ENCODE measurements at regions not wholly inside any gene's neighbourhood (a gene's known extent, or its start where the extent isn't known, plus 50 kb on each side); places are given as distances from the start of the nearest gene placed in this dataset.

DNA sequence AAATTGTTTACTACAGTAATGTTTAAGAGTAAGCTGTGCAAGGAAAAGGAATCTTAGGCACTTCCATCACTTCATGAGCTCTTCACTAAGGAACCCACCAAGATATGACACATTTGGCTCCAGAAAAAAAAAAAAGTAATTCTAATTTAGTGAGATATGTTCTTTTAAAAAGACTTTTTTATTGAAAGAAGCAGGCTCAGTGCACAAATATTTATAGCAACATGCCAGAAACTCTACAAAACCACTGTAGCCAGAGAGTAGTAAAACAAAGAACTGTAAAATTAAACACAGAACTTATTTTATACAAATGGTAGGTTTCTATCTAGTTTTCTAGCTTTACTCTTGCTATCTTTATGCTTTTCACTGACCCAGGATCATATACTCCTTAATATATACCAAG, 434.6 kb upstream of the ADGRL2 start:
- Histone ChIP-seq H3K4me3 (replicated peaks; ENCODE audit: low read depth, low read length) (no peak overlapping the region), H3K36me3 (ENCODE audit: control insufficient read depth, insufficient read depth, low read length) (no peaks in the 10 kb centered on the region), H3K27me3 (replicated peaks; ENCODE audit: control insufficient read depth, insufficient read depth, low read length) (no peaks in the 10 kb centered on the region)
- TF ChIP-seq, protein P1, sequence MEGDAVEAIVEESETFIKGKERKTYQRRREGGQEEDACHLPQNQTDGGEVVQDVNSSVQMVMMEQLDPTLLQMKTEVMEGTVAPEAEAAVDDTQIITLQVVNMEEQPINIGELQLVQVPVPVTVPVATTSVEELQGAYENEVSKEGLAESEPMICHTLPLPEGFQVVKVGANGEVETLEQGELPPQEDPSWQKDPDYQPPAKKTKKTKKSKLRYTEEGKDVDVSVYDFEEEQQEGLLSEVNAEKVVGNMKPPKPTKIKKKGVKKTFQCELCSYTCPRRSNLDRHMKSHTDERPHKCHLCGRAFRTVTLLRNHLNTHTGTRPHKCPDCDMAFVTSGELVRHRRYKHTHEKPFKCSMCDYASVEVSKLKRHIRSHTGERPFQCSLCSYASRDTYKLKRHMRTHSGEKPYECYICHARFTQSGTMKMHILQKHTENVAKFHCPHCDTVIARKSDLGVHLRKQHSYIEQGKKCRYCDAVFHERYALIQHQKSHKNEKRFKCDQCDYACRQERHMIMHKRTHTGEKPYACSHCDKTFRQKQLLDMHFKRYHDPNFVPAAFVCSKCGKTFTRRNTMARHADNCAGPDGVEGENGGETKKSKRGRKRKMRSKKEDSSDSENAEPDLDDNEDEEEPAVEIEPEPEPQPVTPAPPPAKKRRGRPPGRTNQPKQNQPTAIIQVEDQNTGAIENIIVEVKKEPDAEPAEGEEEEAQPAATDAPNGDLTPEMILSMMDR (IDR thresholded peaks at IDR 0.05; ENCODE audit: insufficient read depth, low read length, poor library complexity, severe bottlenecking) = no peak
- no peak for DNase-seq (ENCODE audit: extremely low read depth, insufficient read length)

DNA sequence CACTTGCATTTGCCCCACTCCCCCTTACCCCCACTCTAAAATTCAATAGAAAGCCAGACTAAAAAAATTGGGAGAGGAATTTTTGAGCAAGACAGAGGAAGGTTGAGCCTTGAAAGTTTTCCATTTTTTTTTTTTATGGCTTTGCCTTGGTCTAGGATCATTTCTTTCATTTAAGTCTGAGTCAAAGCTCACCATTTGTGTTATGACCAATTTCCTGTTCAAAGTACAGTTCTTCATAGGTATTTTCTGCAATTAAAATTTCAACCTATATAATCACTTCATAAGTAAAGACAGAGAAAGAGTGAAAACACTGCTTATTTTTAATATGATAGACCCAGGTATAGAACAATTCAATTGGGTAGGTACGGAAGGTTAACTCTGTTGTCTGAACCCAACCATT, 436.6 kb upstream of the ADGRL2 start:
- no peak for DNase-seq (ENCODE audit: extremely low read depth, insufficient read length)
- no peak overlapping the region for H3K4me3 ChIP-seq (replicated peaks; ENCODE audit: low read depth, low read length)
- H3K36me3 ChIP-seq (ENCODE audit: control insufficient read depth, insufficient read depth, low read length) = no peaks in the 10 kb centered on the region
- no peaks in the 10 kb centered on the region for H3K27me3 ChIP-seq (replicated peaks; ENCODE audit: control insufficient read depth, insufficient read depth, low read length)
- TF ChIP-seq, protein P1 (IDR thresholded peaks at IDR 0.05; ENCODE audit: insufficient read depth, low read length, poor library complexity, severe bottlenecking) = no peak

DNA sequence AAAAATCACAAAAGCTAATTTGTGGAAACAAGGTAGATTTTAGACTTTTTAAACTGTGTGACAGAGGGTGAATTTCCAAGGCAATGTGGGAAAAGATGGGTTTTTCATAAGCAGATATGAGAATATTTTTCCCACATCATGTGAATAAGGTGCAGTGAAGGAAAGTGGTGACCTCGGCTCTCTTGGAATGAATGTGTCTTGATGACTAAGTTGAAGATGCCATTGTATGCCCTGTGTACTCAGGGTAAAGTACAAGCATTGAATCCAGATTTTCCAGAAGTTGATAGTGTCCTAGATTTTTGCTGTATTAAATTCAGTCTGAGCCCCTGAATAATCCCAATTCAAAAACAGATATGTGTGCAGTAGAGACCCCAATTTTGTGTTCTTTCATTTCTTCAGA, 442.6 kb upstream of the ADGRL2 start:
- DNase-seq (ENCODE audit: extremely low read depth, insufficient read length) = no peak
- Histone ChIP-seq H3K27me3 (replicated peaks; ENCODE audit: control insufficient read depth, insufficient read depth, low read length) (no peaks in the 10 kb centered on the region), H3K36me3 (ENCODE audit: control insufficient read depth, insufficient read depth, low read length) (no peaks in the 10 kb centered on the region), H3K4me3 (replicated peaks; ENCODE audit: low read depth, low read length) (no peak overlapping the region)
- TF ChIP-seq, protein P1 (IDR thresholded peaks at IDR 0.05; ENCODE audit: insufficient read depth, low read length, poor library complexity, severe bottlenecking) = no peak

- TF ChIP-seq, protein P1 (IDR thresholded peaks at IDR 0.05; ENCODE audit: insufficient read depth, low read length, poor library complexity, severe bottlenecking) = no peak
- no peak for DNase-seq (ENCODE audit: extremely low read depth, insufficient read length)
- Histone ChIP-seq H3K36me3 (ENCODE audit: control insufficient read depth, insufficient read depth, low read length) (no peaks in the 10 kb centered on the region), H3K4me3 (replicated peaks; ENCODE audit: low read depth, low read length) (no peak overlapping the region), H3K27me3 (replicated peaks; ENCODE audit: control insufficient read depth, insufficient read depth, low read length) (no peaks in the 10 kb centered on the region)
Observed at GRCh38 chr1:81351864-81352263, 448.9 kb upstream of the ADGRL2 start.

GRCh38 chr1:81349194-81349965, 451.4 kb upstream of the ADGRL2 start:
- Histone ChIP-seq H3K4me3 (replicated peaks; ENCODE audit: low read depth, low read length) (no peak overlapping the region), H3K27me3 (replicated peaks; ENCODE audit: control insufficient read depth, insufficient read depth, low read length) (no peaks in the 10 kb centered on the region), H3K36me3 (ENCODE audit: control insufficient read depth, insufficient read depth, low read length) (no peaks in the 10 kb centered on the region)
- DNase-seq (ENCODE audit: extremely low read depth, insufficient read length) = no peak
- TF ChIP-seq, protein P1 (IDR thresholded peaks at IDR 0.05; ENCODE audit: insufficient read depth, low read length, poor library complexity, severe bottlenecking) = no peak

Data from GM06990 (cell line).